Myocyte (in vitro differentiated cells): ENCODE measurements at regions not wholly inside any gene's neighbourhood (a gene's known extent, or its start where the extent isn't known, plus 50 kb on each side); places are given as distances from the start of the nearest gene placed in this dataset.
"Not testable (repeated sequence)": the region's sequence is repeated elsewhere in the genome, so short reads cannot be mapped to it uniquely, and the experiment has no call there.

ENCODE experiments used
- DNase-seq: peaks from one replicate; pipeline ENCODE4 v3.0.0-alpha.2; 2012; ENCODE audit warnings: low read depth

DNA sequence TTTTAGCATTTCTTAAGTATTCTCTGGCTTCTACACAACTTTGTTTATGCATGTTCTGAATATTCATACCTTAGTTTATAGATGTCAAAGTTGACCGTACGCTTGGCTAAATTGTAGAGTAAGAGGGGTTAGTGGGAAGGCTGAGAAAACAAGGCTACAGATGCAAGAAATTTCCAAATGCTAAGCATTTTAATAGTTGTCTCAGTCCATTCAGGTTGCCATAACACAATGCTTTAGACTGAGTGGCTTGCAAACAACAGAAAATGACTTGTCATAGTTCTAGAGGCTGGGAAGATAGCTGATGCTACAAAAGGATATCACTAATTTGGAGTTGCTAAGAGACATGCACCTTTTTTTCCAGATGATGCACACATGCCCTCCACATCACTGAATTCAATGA lies 53.0 kb upstream of the C1QTNF3 start:
- DNase-seq = not testable (repeated sequence)

DNA sequence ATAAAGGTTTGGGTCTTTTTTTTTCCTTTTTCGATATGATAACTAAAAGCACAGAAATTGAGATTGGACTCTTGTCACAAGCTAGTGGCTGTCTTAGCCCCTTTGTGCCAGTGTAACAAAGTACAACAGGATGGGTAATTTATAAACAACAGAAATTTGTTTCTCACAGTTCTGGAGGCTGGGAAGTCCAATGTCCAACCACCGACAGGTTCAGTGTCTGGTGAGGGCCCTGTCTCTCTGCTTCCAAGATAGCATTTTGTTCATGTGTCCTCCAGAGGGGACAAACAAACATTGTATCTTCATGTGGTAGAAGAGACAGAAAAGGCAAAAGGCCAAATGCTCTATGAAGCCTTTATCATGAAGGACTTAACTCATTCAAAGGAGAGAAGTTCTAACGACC lies 56.9 kb upstream of the C1QTNF3 start:
- DNase-seq = not testable (repeated sequence)

DNA sequence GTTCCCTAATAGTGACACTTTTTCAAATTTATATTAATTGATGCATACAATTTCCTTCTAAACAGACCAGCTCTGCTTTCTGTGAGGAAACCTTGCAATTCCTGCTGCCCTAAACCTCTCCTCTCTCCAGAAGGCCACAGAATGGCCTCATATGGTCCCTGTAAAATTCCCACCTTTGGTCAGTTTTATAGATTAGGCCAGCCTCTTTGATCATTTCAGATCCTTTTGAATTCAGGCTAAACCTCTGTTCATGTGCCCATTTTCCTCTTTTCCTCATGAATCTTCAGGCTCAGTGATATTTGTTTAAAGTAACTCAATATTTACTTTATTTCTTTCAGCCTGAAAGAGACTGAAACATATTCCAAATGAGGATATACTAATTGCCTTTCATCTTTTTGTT lies 58.6 kb upstream of the C1QTNF3 start:
- DNase-seq = not testable (repeated sequence)

DNA sequence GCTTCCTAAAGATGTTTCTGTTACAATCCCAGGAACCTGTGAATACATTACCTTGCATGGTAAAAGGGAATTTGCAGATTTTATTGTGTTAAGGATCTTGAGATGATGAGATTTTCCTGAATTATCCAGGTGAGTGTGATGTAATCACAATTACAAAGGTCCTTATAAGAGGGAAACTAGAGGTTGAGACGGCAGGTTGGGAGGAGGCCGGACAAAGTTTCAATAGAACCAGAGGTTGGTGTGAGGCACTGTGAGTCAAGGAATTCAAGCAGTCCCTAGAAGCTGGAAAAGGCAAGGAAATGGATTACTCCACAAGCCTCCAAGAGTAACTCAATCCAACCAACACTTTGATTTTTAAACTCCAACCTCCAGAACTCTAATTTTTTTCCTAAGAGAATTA lies 65.9 kb upstream of the C1QTNF3 start:
- not testable (repeated sequence) for DNase-seq

DNA sequence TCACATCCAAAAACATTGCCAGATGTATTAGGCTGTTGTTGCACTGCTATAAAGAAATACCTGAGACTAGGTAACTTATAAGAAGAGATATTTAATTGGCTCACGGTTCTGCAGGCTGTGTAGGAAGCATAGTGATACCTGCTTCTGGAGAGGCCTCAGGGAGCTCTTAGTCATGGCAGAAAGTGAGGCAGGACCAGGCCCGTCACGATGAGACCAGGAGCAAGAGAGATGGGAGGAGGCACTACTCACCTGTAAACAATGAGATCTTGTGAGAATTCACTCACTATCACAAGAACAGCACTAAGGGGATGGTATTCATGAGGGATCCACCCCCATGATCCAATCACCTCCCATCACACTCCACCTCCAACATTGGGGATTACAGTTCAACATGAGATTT lies 81.3 kb upstream of the C1QTNF3 start:
- DNase-seq = not testable (repeated sequence)

DNA sequence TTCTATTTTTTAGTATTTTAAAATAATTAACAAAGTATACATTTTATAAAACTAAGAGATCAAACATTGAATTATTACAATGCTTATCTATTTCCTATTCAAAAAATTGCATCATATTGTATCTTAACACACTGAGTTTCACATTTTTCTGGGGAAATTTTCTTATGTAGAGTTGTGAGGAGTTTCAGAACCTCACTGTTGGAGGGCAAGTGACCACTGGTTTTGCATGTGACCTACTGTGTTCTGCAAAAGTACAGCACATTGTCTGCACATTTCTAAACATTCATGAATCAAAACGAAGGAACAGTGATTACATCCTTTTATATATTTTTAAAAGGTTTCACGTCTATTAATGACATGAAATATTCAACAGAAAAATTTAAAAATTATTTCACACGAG lies 82.3 kb upstream of the C1QTNF3 start:
- not testable (repeated sequence) for DNase-seq

DNA sequence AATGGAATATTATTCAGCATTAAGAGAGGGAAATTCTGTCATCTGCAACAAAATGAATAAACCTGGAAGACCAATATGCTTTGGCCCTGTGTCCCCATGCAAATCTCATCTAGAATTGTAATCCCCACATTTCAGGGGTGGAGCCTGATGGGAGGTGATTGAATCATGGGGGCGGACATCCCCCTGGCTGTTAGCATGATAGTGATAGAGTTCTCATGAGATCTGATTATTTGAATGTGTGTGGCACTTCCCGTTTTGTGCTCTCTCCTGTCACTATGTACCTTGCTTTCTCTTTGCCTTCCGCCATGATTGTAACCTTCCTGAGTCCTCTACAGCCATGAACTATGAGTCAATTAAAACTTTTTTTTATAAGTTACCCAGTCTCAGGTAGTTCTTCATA lies 83.7 kb upstream of the C1QTNF3 start:
- DNase-seq = not testable (repeated sequence)

DNA sequence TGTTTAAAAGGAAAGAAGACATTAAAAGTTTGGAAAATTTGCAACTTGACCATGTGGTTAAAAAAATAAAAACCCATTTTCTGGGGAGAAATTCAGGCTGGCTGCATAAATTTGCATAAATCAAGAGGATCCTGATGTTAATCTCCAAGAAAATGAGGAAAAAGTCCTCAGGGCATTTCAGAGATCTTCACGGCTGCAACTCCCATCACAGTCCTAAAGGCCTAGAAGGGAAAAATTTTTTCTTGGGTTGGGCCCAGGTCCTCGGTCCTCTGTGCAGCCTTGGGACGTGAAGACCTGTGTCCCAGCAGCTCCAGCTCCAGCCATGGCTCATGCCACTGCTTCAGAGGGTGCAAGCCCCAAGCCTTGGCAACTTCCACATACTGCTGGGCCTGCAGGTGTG lies 84.8 kb upstream of the C1QTNF3 start:
- not testable (repeated sequence) for DNase-seq

DNA sequence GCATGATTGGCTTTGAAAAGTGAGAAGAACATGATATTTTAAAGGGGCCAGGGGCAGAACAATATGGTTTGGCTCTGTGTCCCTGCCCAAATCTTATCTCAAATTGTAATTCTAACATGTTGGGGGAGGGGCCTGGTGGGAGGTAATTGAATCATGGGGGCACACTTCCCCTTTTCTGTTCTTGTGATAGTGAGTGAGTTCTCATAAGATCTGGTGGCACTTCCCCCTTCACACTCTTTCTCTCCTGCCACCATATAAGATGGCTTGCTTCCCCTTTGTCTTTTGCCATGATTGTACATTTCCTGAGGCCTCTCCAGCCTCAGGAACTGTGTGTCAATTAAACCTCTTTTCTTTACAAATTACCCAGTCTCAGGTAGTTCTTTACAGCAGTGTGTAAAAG lies 85.9 kb upstream of the C1QTNF3 start:
- not testable (repeated sequence) for DNase-seq

DNA sequence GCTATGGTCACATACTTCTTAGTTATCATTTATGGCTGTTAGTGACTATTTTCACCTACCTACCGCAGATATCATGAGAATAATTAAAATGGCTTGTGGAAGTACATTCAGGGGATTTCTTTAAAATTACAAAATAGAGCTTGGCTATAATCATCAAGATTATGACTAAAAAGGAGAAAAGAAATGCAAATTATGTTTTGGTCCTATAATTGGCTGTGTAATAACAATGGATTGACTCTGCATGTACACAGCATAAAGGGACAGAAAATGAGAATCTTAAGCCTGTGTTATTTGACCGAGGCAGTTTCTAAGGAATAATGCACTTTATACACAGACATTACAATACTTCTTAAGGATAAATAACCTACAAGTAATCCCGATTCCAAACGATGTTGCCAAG lies 112.0 kb upstream of the C1QTNF3 start:
- DNase-seq = not testable (repeated sequence)

DNA sequence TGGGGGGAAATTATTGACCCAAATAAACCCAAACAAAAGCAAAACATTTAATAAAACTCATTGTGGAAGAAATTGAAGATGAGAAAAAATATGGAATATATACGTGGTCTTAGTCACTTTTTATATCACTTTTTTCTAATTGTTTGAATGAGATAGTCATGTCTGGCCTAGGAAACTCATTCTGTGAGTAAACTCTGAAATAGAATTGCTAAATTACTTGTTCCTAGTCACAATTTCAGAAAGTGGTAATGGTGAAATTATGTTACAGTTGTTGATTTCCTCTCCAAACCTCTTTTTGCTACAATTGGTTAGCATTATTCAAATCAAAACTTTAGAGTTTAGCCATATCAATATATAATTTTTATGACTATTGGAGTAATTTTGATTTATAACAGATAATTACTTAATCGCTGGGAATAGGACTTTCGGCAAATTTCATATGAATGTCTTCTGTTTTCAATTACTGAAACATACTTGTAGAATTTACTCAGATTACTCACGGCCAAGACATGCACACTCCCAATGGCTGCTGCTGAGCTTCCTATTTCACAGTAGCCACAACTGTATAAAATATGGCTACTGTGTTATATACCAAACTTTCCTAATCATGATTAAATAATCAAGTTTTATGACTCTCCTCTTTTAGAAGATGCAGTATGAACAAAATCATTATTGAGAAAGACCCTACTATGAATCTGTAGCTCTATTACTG lies 113.8 kb upstream of the C1QTNF3 start:
- DNase-seq = not testable (repeated sequence)

DNA sequence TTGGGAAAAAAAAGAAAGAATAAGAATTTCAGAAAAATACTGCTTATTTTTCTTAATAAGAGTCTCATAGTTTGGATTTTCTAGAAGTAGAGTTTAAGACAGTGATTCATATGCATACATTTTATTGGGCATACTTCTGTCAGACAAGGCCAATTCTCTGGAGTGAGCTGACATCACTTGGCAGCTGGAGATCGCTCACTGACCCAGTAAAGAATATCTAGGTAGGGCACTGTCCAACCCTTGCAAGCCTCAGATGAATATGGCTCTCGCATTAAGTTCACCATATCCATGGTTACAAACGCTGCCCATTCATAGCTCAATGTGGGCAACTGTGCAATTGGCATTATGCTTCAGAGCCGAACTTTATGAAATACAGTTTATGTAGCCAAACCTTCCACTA lies 117.9 kb upstream of the C1QTNF3 start:
- not testable (repeated sequence) for DNase-seq

DNA sequence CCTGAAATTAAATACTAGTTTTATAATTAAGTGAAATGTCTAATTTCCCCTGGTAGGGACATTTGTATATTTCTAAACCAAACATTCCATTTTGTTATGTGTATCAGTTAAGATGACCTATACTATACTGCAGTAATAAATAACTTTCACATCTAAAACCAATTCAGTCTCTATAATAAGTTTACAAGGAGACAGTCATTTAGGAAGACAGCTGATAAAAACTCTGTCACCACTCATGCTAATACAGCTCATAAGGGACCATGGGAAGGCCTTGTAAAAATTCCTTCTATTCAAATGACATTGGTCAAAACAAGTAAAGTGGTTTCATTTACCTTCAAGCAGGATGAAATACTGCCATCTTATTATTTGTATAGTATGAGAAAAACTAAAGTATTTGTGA lies 128.4 kb upstream of the C1QTNF3 start:
- not testable (repeated sequence) for DNase-seq

DNA sequence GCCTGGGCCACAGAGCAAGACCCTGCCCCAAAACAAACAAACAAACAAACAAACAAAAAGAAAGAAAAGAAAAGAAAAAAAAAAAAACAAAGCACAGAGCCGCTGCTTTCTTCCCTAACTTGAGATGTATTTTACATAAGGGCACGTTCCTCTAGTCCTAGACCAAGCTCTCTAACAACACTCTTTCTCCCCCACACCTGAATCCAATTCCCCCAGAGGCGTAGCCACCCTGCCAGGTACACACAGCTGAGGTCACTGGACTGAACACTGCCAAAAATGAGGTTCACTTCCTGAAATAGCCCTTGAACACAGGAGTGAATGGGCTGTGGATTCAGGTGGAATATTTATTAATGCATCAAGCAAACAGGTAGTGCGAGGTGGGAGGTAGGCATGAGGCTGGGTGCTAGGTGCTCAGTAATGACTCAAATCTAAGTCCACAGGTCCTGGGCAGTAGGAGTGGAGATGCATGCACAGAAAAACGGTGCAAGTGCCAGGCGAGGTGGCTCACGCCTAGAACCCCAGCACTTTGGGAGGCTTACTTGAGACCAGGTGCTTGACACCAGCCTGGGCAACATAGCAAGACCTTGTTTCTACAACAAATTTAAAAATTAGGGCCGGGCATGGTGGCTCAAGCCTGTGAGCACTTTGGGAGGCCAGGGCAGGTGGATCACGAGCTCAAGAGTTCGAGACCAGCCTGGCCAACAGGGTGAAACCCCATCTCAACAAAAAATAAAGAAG lies 136.6 kb upstream of the C1QTNF3 start:
- DNase-seq = not testable (repeated sequence)

DNA sequence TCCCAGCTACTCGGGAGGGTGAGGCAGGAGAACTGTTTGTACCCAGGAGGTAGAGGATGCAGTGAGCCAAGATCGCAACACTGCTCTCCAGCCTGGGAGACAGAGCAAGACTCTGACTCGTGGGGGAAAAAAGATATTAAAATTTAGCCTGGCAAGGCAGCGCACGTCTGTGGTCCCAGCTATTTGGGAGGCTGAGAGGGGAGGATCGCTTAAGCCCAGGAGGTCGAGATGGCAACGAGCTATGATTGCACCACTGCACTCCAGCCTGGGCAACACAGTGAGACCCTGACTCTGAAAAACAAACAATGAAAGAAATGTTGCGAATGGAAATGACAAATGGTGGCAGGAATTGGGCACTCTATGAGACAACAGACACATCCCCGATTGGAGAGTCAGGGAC lies 137.2 kb upstream of the C1QTNF3 start:
- not testable (repeated sequence) for DNase-seq

DNA sequence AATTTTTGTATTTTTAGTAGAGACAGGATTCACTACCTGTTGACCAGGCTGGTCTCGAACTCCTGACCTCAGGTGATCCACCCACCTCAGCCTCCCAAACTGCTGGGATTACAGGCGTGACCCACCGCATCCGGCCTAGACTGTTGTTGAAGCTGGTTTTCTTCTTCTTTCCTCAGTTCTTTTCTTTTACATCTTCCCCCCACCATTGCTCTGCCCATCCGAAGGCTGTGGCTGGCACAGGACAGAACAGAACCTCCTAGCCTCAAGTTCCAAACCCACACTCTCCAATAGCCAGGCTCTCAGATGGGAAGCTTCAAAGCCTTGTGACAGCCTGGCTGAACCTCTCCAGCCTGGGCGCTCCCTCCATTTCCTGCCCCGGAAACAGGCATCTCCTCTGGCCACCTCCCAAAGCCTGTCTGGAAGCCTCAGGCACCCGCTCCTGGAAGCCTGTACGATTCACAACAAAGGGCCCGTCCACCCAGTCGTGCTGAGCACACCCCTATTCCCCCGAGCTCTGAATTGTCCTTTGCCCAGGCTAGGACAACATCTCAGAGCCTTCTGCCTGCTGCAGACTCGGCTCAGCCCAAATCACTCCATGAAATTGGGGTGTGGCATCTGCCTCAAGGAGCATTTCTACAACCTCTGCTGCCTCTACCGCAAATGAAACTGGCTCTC lies 138.1 kb upstream of the C1QTNF3 start:
- not testable (repeated sequence) for DNase-seq

DNA sequence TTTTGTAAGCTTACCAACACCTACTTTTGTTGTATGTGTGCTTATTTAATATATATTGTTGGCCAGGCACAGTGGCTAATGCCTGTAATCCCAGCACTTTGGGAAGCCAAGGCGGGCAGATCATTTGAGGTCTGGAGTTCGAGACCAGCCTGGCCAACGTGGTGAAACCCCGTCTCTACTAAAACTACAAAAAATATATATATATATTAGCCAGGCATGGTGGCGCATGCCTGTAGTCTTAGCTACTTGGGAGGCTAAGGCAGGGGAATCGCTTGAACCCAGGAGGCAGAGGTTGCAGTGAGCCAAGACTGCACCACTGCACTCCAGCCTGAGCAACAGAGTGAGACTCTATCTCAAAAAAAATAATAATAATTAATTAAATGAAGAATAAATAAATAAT lies 142.0 kb upstream of the C1QTNF3 start:
- not testable (repeated sequence) for DNase-seq

DNA sequence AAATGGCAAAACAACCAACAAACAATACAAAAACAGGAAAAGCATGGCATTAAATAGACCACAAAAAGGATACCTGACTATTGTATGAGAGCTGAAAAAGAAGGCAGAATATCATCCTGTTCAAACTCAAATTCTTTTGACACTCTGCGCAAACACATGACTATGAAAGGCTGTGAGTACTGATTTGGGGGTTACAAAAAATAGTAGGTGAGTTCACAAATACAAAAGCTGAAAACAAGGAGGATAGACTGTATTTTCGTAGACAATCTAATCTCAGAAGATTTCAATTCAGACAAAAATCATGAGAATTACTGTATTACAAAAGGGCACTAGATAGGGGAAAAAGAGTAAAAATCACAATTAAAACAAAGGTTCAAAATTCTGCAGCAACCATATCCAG lies 142.6 kb upstream of the C1QTNF3 start:
- not testable (repeated sequence) for DNase-seq

DNA sequence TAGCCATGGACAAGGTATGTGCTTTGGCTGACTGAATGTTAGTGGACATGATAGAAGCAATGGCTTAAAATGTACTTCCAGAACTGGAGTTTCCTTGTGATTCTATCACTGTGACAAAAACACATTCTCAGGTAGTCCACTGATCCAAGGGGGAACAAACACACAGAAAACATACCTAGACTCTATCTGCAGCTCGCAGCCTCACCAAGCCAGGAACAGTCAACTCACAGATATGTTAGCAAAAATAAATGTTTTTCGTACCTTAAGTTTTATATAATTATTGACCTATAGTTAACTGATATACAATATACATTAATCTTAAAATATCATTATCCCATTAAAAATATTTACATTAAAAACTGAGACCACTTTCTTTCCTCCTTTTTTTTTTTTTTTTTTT lies 143.1 kb upstream of the C1QTNF3 start:
- DNase-seq = not testable (repeated sequence)

DNA sequence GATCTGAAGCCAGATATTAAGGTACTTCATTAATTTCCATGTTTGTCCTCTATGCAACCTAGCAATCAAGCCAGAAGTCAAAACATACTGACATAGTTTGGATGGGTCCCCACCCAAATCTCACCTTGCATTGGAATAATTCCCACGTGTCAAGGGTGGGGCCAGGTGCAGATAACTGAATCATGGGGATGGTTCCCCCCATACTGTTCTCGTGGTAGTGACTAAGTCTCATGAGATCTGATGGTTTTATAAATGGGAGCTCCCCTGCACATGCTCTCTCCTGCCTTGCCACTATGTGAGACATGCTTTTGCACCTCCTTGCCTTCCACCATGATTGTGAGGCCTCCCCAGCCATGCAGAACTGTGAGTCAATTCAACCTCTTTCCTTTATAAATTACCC lies 143.9 kb upstream of the C1QTNF3 start:
- not testable (repeated sequence) for DNase-seq

DNA sequence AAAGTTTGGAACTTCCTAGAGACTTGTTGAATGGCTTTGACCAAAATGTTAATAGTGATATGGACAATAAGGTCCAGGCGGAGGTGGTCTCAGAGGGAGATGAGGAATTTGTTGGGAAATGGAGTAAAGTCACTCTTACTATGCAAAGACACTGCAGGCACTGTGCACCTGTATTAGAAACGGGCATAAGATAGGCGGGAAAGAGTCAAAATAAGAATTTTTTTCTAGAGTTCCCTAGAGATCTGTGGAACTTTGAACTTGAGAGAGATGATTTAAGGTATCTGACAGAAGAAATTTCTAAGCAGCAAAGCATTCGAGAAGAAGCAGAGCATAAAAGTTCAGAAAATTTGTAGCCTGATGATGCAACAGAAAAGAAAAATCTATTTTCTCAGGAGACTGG lies 144.4 kb upstream of the C1QTNF3 start:
- not testable (repeated sequence) for DNase-seq
